ENCODE measurements at regions not wholly inside any gene's neighbourhood (a gene's known extent, or its start where the extent isn't known, plus 50 kb on each side); places are given as distances from the start of the nearest gene placed in this dataset.

- ATAC-seq (no peak), DNase-seq (no peak)
- H3K27me3 ChIP-seq (ENCODE audit: low read depth), result no peaks in the 10 kb centered on the region
- H3K4me1 ChIP-seq, result no peaks in the 10 kb centered on the region
- H3K9me3 ChIP-seq, result no peaks in the 10 kb centered on the region
- H3K4me3 ChIP-seq, result no peak overlapping the region
- H3K27ac ChIP-seq, result no peak overlapping the region
- intact Hi-C loops (cut with DNase I), result no loop called here
- no peaks in the 10 kb centered on the region for H3K36me3 ChIP-seq
- TF ChIP-seq CTCF (IDR thresholded peaks at IDR 0.05), result no peak
These were observed 618.8 kb upstream of the NRXN1 start for GRCh38 chr2:51650769-51651168.

GRCh38 chr2:51649366-51649765 lies 617.4 kb upstream of the NRXN1 start:
- no peak for TF ChIP-seq CTCF (IDR thresholded peaks at IDR 0.05)
- intact Hi-C loops (cut with DNase I), result no loop called here
- Histone ChIP-seq H3K9me3 (no peaks in the 10 kb centered on the region), H3K27me3 (ENCODE audit: low read depth) (no peaks in the 10 kb centered on the region), H3K4me3 (no peak overlapping the region), H3K27ac (no peak overlapping the region), H3K36me3 (no peaks in the 10 kb centered on the region), H3K4me1 (no peaks in the 10 kb centered on the region)
- ATAC-seq, result no peak
- DNase-seq, result no peak

GRCh38 chr2:51638811-51639210 lies 606.9 kb upstream of the NRXN1 start:
- no peak for ATAC-seq
- DNase-seq, result no peak
- Histone ChIP-seq H3K9me3 (no peaks in the 10 kb centered on the region), H3K36me3 (no peaks in the 10 kb centered on the region), H3K27me3 (ENCODE audit: low read depth) (no peaks in the 10 kb centered on the region), H3K4me1 (no peaks in the 10 kb centered on the region), H3K27ac (no peak overlapping the region), H3K4me3 (no peak overlapping the region)
- intact Hi-C loops (cut with DNase I), result no loop called here
- no peak for TF ChIP-seq CTCF (IDR thresholded peaks at IDR 0.05)

DNA sequence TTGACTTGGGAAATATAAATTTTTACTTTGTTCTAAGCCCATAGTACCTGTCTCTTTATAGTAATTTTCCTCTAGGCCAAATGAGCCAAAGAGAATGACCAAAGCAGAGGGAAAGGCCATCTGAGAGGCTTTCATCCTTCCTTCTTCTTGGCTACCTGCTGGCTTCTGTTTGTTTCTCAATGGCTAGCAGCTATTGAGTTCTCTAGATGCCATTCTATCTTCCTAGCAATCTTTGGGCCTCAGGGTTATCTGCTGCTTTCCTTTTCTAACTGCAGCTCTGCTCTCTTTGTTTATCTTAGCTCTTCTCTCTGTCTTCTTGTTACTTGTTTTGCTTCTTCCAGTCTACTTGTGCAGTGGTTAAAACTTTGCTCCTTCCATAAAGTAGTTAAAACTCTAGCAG lies 601.1 kb upstream of the NRXN1 start:
- H3K36me3 ChIP-seq, result no peaks in the 10 kb centered on the region
- H3K4me1 ChIP-seq, result no peaks in the 10 kb centered on the region
- no peak overlapping the region for H3K4me3 ChIP-seq
- no peak for TF ChIP-seq CTCF (IDR thresholded peaks at IDR 0.05)
- ATAC-seq (no peak), DNase-seq (no peak)
- intact Hi-C loops (cut with DNase I), result no loop called here
- H3K27me3 ChIP-seq (ENCODE audit: low read depth), result no peaks in the 10 kb centered on the region
- H3K27ac ChIP-seq, result no peak overlapping the region
- no peaks in the 10 kb centered on the region for H3K9me3 ChIP-seq

DNA sequence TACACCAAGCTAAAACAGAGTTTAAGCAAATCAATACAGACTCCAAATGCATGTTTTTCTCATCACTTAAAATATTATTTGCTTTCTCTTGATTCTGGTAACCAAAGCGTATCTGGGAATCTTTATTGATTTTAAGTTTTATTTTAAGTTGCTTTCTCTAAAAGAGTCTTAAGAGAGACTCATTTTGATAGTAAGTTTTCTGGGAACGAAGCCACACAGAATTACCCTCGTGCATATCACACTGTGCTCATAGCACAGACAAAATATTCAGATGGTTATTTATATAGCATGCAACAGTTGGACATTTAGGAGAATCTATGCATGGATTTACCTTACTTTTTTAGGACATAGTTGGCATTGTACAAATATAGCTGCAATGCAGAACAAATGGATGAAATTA lies 597.5 kb upstream of the NRXN1 start:
- intact Hi-C loops (cut with DNase I), result no loop called here
- Histone ChIP-seq H3K27ac (no peak overlapping the region), H3K9me3 (no peaks in the 10 kb centered on the region), H3K36me3 (no peaks in the 10 kb centered on the region), H3K4me1 (no peaks in the 10 kb centered on the region), H3K4me3 (no peak overlapping the region), H3K27me3 (ENCODE audit: low read depth) (no peaks in the 10 kb centered on the region)
- no peak for DNase-seq
- no peak for TF ChIP-seq CTCF (IDR thresholded peaks at IDR 0.05)
- ATAC-seq, result no peak

- no peak for DNase-seq
- no peaks in the 10 kb centered on the region for H3K27me3 ChIP-seq (ENCODE audit: low read depth)
- no peaks in the 10 kb centered on the region for H3K4me1 ChIP-seq
- intact Hi-C loops (cut with DNase I), result no loop called here
- no peak for TF ChIP-seq CTCF (IDR thresholded peaks at IDR 0.05)
- no peak overlapping the region for H3K4me3 ChIP-seq
- no peaks in the 10 kb centered on the region for H3K36me3 ChIP-seq
- no peak for ATAC-seq
- H3K9me3 ChIP-seq, result no peaks in the 10 kb centered on the region
- no peak overlapping the region for H3K27ac ChIP-seq
These were observed 597.0 kb upstream of the NRXN1 start for GRCh38 chr2:51628917-51629316.
